HS-27A (cell line): ENCODE measurements at regions not wholly inside any gene's neighbourhood (a gene's known extent, or its start where the extent isn't known, plus 50 kb on each side); places are given as distances from the start of the nearest gene placed in this dataset.

Source experiments
- DNase-seq: peaks from one replicate; pipeline ENCODE4 v3.0.0-alpha.2; 2012; ENCODE audit warnings: low read depth, missing footprints

DNA sequence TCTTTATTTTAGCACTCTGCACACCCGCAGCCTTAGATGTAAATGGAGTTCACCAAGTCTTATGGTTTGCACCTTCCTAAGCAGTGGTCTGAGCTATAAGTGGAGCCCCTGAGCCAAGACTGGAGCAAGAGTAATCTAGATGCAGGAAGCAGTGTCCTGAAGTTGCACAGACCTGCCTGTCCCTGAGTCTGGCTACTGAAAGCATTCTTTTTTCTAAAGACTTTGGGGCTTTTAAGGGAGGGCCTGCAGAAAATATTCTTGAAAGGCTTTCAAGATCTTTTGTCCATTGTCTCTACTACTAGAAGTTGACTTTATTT, 389.7 kb downstream of the KDM5D start:
- no peak for DNase-seq

GRCh38 chrY:19354061-19354856, 390.3 kb downstream of the KDM5D start:
- DNase-seq = peak; percentile 68

DNA sequence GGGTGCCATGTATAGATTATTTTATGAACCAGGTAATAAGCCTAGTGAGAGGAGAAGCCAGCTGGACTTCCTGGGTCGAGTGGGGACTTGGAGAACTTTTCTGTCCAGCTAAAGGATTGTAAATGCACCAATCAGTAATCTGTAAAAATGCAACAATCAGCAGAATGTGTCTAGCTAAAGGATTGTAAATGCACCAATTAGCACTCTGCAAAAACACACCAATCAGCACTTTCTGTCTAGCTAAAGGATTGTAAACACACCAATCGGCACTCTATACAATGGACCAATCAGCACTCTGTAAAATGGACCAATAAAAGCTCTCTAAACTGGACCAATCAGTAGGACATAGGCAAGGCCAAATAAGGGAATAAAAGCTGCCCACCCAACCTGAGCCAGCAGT, 392.9 kb downstream of the KDM5D start:
- no peak for DNase-seq

- DNase-seq = no peak
Measured at GRCh38 chrY:19321701-19322100, 422.8 kb downstream of the KDM5D start.

DNA sequence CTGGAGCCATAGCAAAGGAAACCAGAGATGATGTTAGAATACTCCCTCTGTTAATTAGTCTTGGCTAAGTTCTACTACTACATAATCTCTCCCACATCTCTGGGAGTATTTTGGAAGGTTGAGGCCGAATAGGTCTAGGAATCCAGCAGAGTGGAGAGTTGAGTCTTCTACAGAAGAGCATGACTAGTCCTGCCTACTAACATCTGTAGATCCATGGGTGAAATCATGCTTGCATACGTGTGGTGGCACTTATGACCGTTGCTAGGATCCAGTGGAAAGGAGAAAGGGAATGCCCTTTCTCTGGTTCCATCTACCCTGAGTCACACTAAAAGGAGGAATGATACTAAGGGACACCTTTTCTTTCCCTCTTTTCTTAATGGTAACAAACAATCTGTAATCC, 425.4 kb downstream of the KDM5D start:
- DNase-seq = no peak

GRCh38 chrY:19317271-19317987, 427.1 kb downstream of the KDM5D start:
- DNase-seq = no peak

DNA sequence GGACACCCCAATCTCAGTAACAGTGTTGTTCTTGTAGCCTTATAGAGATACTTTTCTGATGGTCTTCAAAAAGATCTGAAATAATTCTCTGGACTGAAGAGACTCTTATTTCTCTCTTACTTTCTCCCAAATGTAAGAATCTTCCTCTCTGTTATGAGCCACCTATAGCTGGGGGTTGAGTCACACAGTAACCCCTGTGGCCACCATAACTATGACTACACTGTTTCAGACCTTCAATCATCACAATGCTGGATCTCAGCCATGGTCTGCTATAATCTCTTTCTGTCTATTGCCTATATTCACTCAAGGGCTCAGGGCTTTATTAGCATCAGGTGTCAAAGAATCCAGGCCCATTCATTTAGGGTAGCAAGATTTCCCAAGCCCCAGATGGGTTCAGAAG, 436.9 kb downstream of the KDM5D start:
- DNase-seq = no peak

- no peak for DNase-seq
Measured at GRCh38 chrY:19303136-19303535, 441.4 kb downstream of the KDM5D start.

DNA sequence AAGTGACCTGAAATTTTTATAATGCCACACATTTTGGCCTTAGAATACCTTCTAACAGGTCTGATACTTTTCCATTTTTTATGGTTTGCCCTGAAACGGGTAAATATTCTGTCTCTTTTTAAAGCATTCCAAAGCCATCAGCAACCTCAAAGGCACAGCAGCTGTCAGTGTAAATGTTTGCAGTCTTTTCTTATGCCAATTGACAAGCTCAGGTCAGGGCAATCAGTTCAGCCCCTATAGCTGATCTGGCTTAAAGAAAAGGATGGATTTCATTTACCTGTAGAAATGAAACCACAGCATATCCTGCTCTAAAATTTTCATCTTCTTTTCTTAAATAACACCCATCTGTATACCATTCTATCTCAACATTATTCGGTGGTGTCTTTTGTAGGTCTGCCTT, 453.6 kb downstream of the KDM5D start:
- DNase-seq = no peak

DNA sequence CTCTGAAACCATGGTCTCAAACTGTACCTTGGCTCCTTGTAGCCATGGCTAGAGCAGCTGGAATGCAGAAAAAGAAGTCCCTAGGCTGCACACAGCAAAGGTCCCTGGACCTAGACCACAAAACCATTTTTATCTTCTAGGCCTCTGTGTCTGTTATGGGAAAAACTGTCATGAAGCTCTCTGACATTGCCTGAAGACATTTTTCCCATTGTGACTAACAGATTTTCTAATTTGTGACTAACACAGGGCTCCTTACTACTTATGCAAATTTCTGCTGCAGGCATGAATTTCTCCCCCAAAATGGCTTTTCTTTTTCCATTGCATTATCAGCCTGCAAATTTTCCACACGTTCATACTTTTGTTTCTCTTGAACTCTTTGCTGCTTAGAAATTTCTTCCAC, 470.4 kb downstream of the KDM5D start:
- DNase-seq = no peak

- DNase-seq = no peak
Measured at GRCh38 chrY:19268331-19268730, 476.2 kb downstream of the KDM5D start.

DNA sequence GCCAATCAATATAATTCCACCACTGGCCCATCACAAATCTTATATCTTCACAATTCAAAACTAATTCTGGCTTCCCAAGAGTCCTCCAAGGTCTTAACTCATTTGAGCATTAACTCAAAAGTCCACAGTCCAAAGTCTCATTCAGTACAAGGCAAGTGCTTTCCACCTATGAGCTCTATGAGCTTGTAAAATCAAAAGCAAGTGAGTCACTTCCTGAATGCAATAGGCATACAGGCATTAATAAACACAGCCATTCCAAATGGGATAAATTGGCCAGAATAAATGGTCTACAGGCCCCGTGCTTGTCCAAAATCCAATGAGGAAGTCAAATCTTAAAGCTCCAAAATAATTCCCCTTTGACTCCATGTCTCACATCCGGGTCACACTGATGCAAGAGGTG, 479.1 kb downstream of the KDM5D start:
- DNase-seq = no peak

GRCh38 chrY:19262310-19262709, 482.2 kb downstream of the KDM5D start:
- DNase-seq = no peak

DNA sequence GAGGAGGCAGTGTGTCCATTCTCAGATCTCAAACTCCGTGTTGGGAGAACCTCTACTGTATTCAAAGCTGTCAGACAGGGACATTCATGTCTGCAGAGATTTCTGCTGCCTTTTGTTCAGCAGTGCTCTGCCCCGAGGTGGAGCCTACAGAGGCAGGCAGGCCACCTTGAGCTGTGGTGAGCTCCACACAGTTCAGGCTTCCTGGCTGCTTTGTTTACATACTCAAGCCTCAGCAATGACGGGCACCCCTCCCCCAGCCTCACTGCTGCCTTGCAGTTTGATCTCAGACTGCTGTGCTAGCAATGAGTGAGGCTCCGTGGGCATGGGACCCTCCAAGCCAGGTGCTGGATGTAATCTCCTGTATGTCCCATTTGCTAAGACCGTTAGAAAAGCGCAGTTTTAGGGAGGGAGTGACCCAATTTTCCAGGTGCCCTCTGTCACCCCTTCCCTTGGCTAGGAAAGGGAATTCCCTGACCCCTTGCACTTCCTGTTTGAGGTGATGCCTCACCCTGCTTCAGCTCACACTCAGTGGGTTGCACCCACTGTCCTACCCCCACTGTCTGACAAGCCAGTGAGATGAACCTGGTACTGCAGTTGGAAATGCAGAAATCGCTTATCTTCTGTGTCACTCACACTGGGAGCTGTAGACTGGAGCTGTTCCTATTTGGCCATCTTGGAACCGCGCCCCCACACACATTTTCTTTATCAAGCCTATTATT, 458.9 kb upstream of the HSFY2 start:
- no peak for DNase-seq

- no peak for DNase-seq
Measured at GRCh38 chrY:19220784-19221183, 447.2 kb upstream of the HSFY2 start.

DNA sequence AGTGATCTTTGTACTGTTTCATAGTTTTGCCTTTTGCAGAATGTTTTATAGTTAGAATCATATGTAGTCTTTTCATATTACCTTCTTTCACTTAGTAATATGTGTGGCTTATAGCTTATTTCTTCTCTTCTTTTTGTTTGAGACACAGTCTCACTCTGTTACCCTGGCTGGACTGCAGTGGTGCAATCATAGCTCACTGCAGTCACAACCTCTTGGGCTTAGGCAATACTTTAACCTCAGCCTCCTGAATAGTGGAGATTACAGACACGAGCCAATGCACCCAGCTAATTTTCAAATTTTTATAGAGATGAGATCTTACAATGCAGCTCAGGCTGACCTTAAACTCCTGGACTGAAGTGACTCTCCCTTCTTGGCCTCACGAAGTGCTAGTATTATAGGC, 435.4 kb upstream of the HSFY2 start:
- DNase-seq = no peak

DNA sequence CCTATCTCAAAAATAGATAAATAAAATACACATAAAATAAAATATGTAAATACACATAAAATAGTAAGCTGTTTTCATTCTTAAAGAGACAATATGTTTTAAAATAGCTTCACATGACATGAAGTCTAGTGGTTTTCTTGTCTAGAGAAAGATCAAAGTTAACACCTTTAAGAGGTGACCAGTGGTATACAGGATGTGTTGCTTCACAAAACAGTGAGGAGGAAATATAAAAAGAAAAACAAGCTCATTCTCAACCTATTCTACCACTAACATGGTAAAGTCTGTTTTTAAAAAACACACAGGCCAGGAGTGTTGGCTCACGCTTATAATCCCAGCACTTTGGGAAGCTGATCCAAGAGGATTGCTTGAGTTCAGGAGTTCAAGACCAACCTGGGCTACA, 433.5 kb upstream of the HSFY2 start:
- DNase-seq = no peak

DNA sequence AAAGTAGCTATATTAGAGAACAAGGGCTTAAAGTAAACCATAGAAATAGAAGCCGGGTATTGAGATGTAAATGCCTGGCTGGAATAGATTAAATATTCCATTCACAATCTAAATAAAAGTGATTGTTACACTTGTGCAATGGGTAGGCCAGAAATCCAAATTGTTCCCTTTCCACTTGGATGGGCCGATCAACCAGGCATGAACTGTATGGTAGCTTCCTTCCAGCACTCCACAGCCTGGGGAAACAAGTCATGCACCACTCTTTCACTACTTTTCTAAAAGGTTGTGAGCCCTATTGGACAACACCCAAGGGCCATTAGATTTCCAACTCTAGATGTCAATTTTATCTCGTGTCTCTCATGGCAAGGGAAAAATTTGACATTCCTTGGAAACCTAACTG, 407.3 kb upstream of the HSFY2 start:
- no peak for DNase-seq

DNA sequence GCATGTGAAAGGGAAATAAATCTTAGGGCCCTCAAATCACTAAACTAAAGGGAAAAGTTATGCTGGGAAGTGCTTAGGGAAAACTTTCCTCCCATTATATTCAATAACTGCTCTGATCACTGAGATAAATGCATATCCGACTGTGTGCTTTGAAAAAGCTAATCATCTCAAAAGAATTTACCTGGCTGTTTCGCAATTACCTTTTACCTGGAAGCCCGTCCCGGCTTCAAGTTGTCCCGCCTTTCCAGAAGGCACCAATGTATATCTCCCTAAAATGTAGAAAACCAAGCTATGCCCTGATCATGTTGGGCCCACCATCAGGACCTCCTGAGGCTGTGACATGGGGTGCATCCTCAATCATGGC, 394.6 kb upstream of the HSFY2 start:
- DNase-seq = no peak

GRCh38 chrY:19167319-19168201, 394.0 kb upstream of the HSFY2 start:
- no peak for DNase-seq

DNA sequence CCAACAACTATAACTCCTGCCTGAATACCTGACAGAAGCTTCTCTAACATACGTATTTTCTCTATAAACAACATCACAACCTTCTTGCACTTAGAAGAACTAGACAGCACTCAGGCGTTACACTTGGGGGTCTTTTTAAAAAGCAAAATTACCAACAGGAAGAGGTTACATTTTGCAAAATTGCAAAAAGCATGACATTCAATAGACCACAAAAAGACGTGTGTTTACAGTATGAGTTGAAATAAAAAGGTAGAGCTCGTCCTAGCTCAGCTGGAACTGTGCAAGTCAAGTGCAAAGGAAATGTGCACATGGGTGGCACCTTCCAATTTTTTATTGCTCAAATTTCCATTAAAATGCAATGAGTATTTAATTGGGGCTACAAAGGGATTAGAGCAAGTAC, 375.2 kb upstream of the HSFY2 start:
- no peak for DNase-seq

- no peak for DNase-seq
Measured at GRCh38 chrY:19146296-19146695, 372.8 kb upstream of the HSFY2 start.
